Right lobe of liver (tissue), 6 donors: ENCODE measurements at regions not wholly inside any gene's neighbourhood (a gene's known extent, or its start where the extent isn't known, plus 50 kb on each side); places are given as distances from the start of the nearest gene placed in this dataset.
"Not testable (repeated sequence)": the region's sequence is repeated elsewhere in the genome, so short reads cannot be mapped to it uniquely, and the experiment has no call there.

Experiments
- ATAC-seq, 4 donors: fragments of 200-7000 bp; cut with Tn5 transposase; one replicate each; pipeline ENCODE4 v1.9.1; 2020; ENCODE audit warnings: mild to moderate bottlenecking in 4 of 4, moderate library complexity in 4 of 4
- DNase-seq, 3 donors: peaks; one replicate each; pipeline ENCODE4 v3.0.0-alpha.2; 2020
- H3K27ac ChIP-seq, 3 donors: fragments of 200-600 bp; one replicate each; pipeline ENCODE4 v1.8.0; 2022
- H3K27me3 ChIP-seq, 2 donors: fragments of 200-600 bp; one replicate each; pipeline ENCODE4 v1.8.0; 2022
- H3K36me3 ChIP-seq, 4 donors: fragments of 200-600 bp; sonication (generic) in 1 of 4; one replicate each; pipeline versions ENCODE4 v1.5.1 to v1.8.0; 2017 to 2022; ENCODE audit warnings: control low read depth in 1 of 4
- H3K4me1 ChIP-seq, 4 donors: fragments of 200-600 bp; sonication (generic) in 1 of 4; one replicate each; pipeline versions ENCODE4 v1.5.1 to v1.8.0; 2017 to 2022; ENCODE audit warnings: control low read depth in 1 of 4
- H3K4me3 ChIP-seq, 3 donors: fragments of 200-600 bp; one replicate each; pipeline ENCODE4 v1.8.0; 2022
- H3K9me3 ChIP-seq, 4 donors: fragments of 200-600 bp; sonication (generic) in 1 of 4; one replicate each; pipeline versions ENCODE4 v1.5.1 to v1.8.0; 2017 to 2022; ENCODE audit warnings: control low read depth in 1 of 4
- CTCF ChIP-seq, 4 donors: fragments of 200-600 bp in 3 of 4; fragments of 450-650 bp in 1 of 4; IDR thresholded peaks; one replicate each; pipeline versions ENCODE4 v1.5.1 to v1.8.0; 2016 to 2022; ENCODE audit warnings: antibody characterized with exemption in 4 of 4, mild to moderate bottlenecking in 2 of 4
- POLR2A ChIP-seq: fragments of 450-650 bp; IDR thresholded peaks from one replicate; pipeline ENCODE4 v1.6.1; 2017; ENCODE audit warnings: antibody characterized with exemption, mild to moderate bottlenecking
- WGBS: methylation state at CpG from one replicate; pipeline ENCODE4 v1.1.6; 2018; ENCODE audit warnings: low coverage, low lambda C conversion rate; ENCODE audit not compliant: insufficient coverage; ENCODE audit errors: missing lambda C conversion rate; 5-methylcytosine and 5-hydroxymethylcytosine counted together
- intact Hi-C, 2 donors: fragments of 100-400 bp; cut with DNase I; formaldehyde crosslinking; loops; one replicate each; pipeline versions ENCODE4 v1.11.2 to v1.14.1; 2022
- donor health status: DM: no; HTN: yes; CAD: no.
- donor health status: DM: no; HTN: no; CAD: no.
- donor health status: DM: no; HTN: no; CAD: no.
- donor health status: DM: no; HTN: yes; CAD: no.
- donor health status: DM: no; HTN: yes; CAD: no.

- H3K9me3 ChIP-seq = no peaks in the 10 kb centered on the region
- DNase-seq (no peak), ATAC-seq (no peak)
- TF ChIP-seq POLR2A = no peak
- TF ChIP-seq CTCF (IDR thresholded peaks at IDR 0.05) = no peak
- no peaks in the 10 kb centered on the region for H3K4me1 ChIP-seq
- WGBS = 51% methylated on average over 2 of the region's 2 CpGs
- no peaks in the 10 kb centered on the region for H3K36me3 ChIP-seq
- no peak overlapping the region for H3K4me3 ChIP-seq
- H3K27me3 ChIP-seq = no peaks in the 10 kb centered on the region
- intact Hi-C loops = no loop called here
- H3K27ac ChIP-seq = no peak overlapping the region
Measured at GRCh38 chr5:101653996-101654395, 642.1 kb downstream of the SLCO4C1 start.

GRCh38 chr5:101647861-101648260 is 648.2 kb downstream of the SLCO4C1 start:
- H3K27me3 ChIP-seq = no peaks in the 10 kb centered on the region
- no peaks in the 10 kb centered on the region for H3K36me3 ChIP-seq
- TF ChIP-seq CTCF (IDR thresholded peaks at IDR 0.05) (no peak), POLR2A (no peak)
- no peak overlapping the region for H3K27ac ChIP-seq
- H3K9me3 ChIP-seq = no peaks in the 10 kb centered on the region
- whole genome bisulfite sequencing = 56% methylated on average over 2 of the region's 2 CpGs
- no peaks in the 10 kb centered on the region for H3K4me1 ChIP-seq
- ATAC-seq (no peak), DNase-seq (no peak)
- no peak overlapping the region for H3K4me3 ChIP-seq
- intact Hi-C loops = no loop called here

GRCh38 chr5:101643794-101644193 is 652.3 kb downstream of the SLCO4C1 start:
- WGBS = 52% methylated on average over 2 of the region's 2 CpGs
- Histone ChIP-seq H3K9me3 (no peaks in the 10 kb centered on the region), H3K27ac (no peak overlapping the region), H3K4me1 (no peaks in the 10 kb centered on the region), H3K4me3 (no peak overlapping the region), H3K27me3 (no peaks in the 10 kb centered on the region), H3K36me3 (no peaks in the 10 kb centered on the region)
- ATAC-seq = no peak
- intact Hi-C loops = no loop called here
- DNase-seq = no peak
- TF ChIP-seq POLR2A = no peak

- intact Hi-C loops = no loop called here
- H3K27ac ChIP-seq = no peak overlapping the region
- ATAC-seq = no peak
- H3K27me3 ChIP-seq = no peaks in the 10 kb centered on the region
- WGBS = 50% methylated on average over 1 of the region's 2 CpGs
- DNase-seq = no peak
- no peaks in the 10 kb centered on the region for H3K9me3 ChIP-seq
- no peak overlapping the region for H3K4me3 ChIP-seq
- H3K4me1 ChIP-seq = no peaks in the 10 kb centered on the region
- no peaks in the 10 kb centered on the region for H3K36me3 ChIP-seq
- TF ChIP-seq CTCF (IDR thresholded peaks at IDR 0.05) (no peak), POLR2A (no peak)
Measured at GRCh38 chr5:101637599-101637998, 658.5 kb downstream of the SLCO4C1 start.

- intact Hi-C loops, H3K4me1 ChIP-seq, H3K4me3 ChIP-seq, H3K36me3 ChIP-seq, H3K9me3 ChIP-seq, DNase-seq, H3K27ac ChIP-seq, H3K27me3 ChIP-seq, ATAC-seq: not testable (repeated sequence)
- 29% methylated on average over 2 of the region's 2 CpGs for WGBS
Measured at GRCh38 chr5:101627770-101628169, 668.3 kb downstream of the SLCO4C1 start.

GRCh38 chr5:101626572-101626971 is 669.5 kb downstream of the SLCO4C1 start:
- WGBS = 43% methylated on average over 1 of the region's 1 CpG
- Histone ChIP-seq H3K9me3 (no peaks in the 10 kb centered on the region), H3K4me3 (no peak overlapping the region), H3K36me3 (no peaks in the 10 kb centered on the region), H3K27ac (no peak overlapping the region), H3K4me1 (no peaks in the 10 kb centered on the region), H3K27me3 (no peaks in the 10 kb centered on the region)
- TF ChIP-seq POLR2A (no peak), CTCF (IDR thresholded peaks at IDR 0.05) (no peak)
- intact Hi-C loops = no loop called here
- DNase-seq (no peak), ATAC-seq (no peak)
